ENCODE measurements at regions not wholly inside any gene's neighbourhood (a gene's known extent, or its start where the extent isn't known, plus 50 kb on each side); places are given as distances from the start of the nearest gene placed in this dataset.

GRCh38 chr1:47547753-47548573 is 110.1 kb downstream of the FOXD2 start:
- no peaks in the 10 kb centered on the region for H3K36me3 Mint-ChIP-seq (ENCODE audit: insufficient read depth in 1 of 3, low read depth in 3 of 3)

More at GRCh38 chr1:47547753-47548573, 110.1 kb downstream of the FOXD2 start:
- Histone ChIP-seq H3T11ph (ENCODE audit: low read length) (no peak overlapping the region), H2BK120ac (ENCODE audit: low read depth, low read length, poor library complexity, severe bottlenecking) (no peak overlapping the region), H2BK5ac (ENCODE audit: insufficient read length, low read length) (no peak overlapping the region), H4K20me1 (ENCODE audit: control insufficient read depth, insufficient read depth, insufficient read length) (no peaks in the 10 kb centered on the region), H3K79me2 (ENCODE audit: insufficient read depth, low read length) (no peaks in the 10 kb centered on the region), H2BK20ac (ENCODE audit: low read depth, low read length, poor library complexity, severe bottlenecking) (no peak overlapping the region), H3K9me3 (ENCODE audit: control insufficient read depth, low read depth, low read length) (no peaks in the 10 kb centered on the region), H3K79me1 (ENCODE audit: insufficient read depth, low read depth, low read length, poor library complexity, severe bottlenecking) (no peaks in the 10 kb centered on the region), H2AK5ac (ENCODE audit: insufficient read length, low read length) (no peak overlapping the region), H3K9ac (ENCODE audit: extremely low read depth, insufficient read length, low read length) (no peak overlapping the region), H3K4me2 (ENCODE audit: insufficient read depth, insufficient read length, low read length) (no peak overlapping the region), H2AFZ (ENCODE audit: low read length) (no peak overlapping the region), H3K27me3 (ENCODE audit: insufficient read depth, low read length) (no peaks in the 10 kb centered on the region), H3K56ac (ENCODE audit: insufficient read length, low read depth, low read length) (no peak overlapping the region), H3K4me1 (ENCODE audit: insufficient read depth, low read length) (peaks cover 2% of the 10 kb centered on the region; the same call in 1 of the 2 replicates), H3K27ac (ENCODE audit: insufficient read length, low read depth, low read length) (no peak overlapping the region), H4K5ac (ENCODE audit: insufficient read length, low read depth, low read length) (no peak overlapping the region), H3K23ac (ENCODE audit: insufficient read length, low read depth, low read length) (no peak overlapping the region), H4K8ac (replicated peaks; ENCODE audit: insufficient read length, low read depth, low read length) (no peak overlapping the region), H3K18ac (ENCODE audit: insufficient read length, low read depth, low read length) (no peak overlapping the region), H3K23me2 (ENCODE audit: insufficient read length, low read depth, low read length, poor library complexity, severe bottlenecking) (no peaks in the 10 kb centered on the region), H4K91ac (ENCODE audit: insufficient read length, low read depth, low read length) (no peak overlapping the region), H2BK15ac (ENCODE audit: low read depth, low read length) (no peak overlapping the region), H2BK12ac (ENCODE audit: insufficient read length, low read depth, low read length) (no peak overlapping the region), H3K14ac (ENCODE audit: insufficient read depth, low read length) (no peak overlapping the region), H3K4ac (ENCODE audit: low read depth, low read length) (no peak overlapping the region)
- H3K9me3 Mint-ChIP-seq = no peaks in the 10 kb centered on the region
- peaks cover 34 to 36% of the 10 kb centered on the region in 2 experiments for H3K4me1 Mint-ChIP-seq
- H3K27ac Mint-ChIP-seq = peak overlapping the region in 2 of 3 experiments; percentile 40 to 52; a peak in 3 of 7 replicates
- no peak for DNase-seq
- TF ChIP-seq CTCF (conservative IDR thresholded peaks at IDR 0.05) = no peak
- peaks cover 9% of the 10 kb centered on the region for H3K27me3 Mint-ChIP-seq (ENCODE audit: low read depth)
- no peak overlapping the region; a peak in 1 of 5 replicates for H3K4me3 Mint-ChIP-seq
- WGBS (ENCODE audit: extremely low coverage, insufficient read length, low lambda C conversion rate) = no CpG with 5 or more reads among the region's 11 CpGs

Data from H9 (cell line).